Fibroblast of skin of left quadriceps (primary cell): ENCODE measurements at regions not wholly inside any gene's neighbourhood (a gene's known extent, or its start where the extent isn't known, plus 50 kb on each side); places are given as distances from the start of the nearest gene placed in this dataset.
"Not testable (repeated sequence)": the region's sequence is repeated elsewhere in the genome, so short reads cannot be mapped to it uniquely, and the experiment has no call there.

Experiments
- DNase-seq, 2 experiments: peaks; one replicate each; pipeline ENCODE4 v3.0.0-alpha.2; 2013; ENCODE audit warnings: low read depth in 2 of 2

DNA sequence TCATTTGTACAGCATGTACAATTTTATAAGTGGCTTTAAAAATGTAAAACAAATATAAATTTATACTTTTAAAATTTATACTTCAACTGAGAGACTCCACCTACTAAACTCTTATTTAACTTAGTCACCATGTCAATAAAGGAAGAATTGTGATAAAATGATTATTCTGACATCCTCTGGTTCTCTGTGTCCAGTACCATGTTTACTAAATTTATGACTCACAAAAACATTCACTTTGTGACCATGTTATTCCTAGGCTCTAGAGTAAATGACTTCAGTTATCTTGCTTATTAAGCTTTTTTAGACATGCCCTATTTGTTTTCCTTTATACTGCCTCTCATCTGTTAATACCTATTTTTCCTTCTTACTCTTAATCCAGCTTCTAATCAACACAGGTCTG is 959.6 kb upstream of the SLC39A10 start:
- DNase-seq, result no peak

DNA sequence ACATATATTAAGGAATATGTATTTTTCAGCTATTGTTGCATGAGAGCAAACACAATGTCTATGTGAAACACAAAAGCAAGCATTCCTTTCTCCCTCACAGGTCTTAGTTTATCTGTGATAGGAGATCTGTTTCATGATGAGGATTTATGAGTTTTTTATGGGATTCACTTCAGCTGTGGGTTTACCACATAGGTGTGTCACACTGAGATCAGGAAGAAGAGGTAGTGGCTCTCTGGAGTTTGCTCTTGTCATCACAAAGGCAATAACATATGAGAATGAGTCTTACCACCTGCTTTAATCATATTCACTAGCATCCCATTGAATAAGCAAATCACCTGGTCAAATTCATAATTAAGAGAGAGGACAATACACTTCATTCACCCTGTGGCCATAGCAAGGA is 960.3 kb upstream of the SLC39A10 start:
- DNase-seq, result no peak

DNA sequence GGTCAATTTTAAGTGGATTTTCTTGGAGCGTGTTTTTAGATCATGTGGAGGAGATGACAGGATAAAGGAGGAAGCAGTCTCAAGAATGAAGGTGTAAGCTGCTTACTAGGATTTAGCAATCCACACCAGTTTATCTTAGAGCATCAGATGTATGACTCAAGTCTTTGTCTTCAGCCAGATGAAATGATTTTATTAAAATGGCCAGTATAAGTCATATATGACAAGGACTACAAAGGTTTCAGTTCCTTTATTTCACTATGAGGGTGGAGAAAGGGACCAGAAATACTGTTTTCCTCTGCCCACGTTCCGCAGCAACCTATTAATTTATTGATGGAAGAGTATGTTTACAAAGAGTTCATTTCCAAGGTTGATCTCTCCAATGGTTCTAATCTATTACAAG is 970.5 kb upstream of the SLC39A10 start:
- no peak for DNase-seq

DNA sequence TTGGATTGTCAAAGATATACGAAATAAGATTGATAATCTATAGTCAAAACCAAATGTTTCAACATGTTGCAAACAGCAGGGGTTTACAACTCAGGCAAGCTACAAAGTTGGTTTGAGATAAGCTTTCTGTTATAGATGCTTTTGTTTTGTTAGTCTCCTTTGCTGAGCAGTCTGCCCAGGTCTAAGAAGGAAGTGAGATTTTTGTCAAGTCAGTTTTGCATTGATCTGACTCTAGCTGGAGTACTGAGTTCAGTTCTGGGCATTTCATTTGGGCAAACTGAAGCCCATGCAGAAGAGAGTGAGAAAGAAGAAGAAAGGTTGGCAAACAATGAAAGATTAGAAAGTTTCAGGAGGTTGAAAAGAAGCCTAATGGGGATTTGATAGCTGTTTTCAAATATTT is 983.0 kb upstream of the SLC39A10 start:
- no peak for DNase-seq

DNA sequence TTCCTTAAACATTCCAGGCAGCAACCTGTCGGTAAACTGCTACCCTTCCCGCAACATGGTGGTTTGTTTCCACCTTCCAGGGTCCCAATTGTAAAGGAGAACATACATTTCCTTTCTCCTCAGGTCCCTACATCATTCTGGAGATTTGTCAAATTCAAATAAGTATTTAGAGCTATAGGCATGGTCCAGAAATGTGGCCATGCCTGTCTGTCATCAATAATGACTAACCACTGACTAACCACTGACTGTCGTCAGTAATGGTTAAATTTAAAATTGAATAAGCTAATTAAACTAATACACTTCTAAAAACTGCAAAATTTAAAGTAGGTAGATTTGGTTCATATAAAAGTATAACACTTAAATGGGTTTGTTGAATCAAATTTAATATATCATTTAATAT is 984.0 kb upstream of the SLC39A10 start:
- DNase-seq, result no peak

DNA sequence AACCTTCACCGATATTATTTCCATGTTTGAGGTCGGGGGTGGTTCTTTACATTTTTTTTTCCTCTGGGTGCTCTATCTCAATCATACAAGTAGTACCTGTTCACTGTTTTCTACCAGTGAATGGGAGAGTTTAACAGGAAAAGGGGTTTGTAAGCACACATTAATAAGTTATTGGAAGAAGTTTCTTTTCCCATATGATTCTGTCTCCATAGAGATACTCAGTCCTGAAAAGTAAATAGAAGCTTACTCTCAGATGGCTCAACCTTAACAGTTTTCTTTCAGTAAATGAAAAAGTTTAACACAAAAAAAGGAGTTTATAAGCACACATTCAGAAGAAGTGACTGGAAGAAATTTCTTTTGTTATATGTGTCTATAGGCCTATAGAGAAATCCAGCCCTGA is 995.6 kb upstream of the SLC39A10 start:
- no peak for DNase-seq

DNA sequence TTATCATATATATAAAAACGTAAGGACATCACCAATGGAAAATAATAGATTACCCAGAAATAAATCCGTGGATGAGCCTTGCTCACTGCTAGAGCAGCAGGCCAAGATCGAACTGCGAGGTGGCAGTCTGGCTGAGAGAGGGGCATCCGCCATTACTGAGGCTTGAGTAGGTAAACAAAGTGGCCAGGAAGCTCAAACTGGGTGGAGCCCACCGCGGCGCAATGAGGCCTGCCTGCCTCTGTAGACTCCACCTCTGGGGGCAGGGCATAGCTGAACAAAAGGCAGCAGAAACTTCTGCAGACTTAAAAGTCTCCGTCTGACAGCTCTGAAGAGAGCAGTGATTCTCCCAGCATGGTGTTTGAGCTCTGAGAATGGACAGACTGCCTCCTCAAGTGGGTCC is 1018.0 kb upstream of the SLC39A10 start:
- not testable (repeated sequence) for DNase-seq

DNA sequence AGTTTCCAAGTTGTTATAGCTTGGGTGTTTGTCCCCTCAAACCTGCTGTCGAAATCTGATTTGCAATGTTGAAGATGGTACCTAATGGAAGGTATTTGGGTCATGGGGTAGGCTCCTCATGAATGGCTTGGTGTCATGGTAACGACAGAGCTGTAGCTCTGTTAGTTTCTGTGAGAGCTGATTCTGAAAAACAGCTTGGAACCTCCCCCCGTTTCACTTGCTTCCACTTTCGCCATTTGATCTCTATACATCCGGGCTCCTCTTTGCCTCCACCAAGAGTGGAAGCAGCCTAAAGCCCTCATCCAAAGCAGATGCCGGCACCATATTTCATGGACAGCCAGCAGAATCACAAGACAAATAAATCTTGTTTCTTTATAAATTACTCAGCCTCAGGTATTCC is 1035.1 kb upstream of the SLC39A10 start:
- DNase-seq, result no peak

DNA sequence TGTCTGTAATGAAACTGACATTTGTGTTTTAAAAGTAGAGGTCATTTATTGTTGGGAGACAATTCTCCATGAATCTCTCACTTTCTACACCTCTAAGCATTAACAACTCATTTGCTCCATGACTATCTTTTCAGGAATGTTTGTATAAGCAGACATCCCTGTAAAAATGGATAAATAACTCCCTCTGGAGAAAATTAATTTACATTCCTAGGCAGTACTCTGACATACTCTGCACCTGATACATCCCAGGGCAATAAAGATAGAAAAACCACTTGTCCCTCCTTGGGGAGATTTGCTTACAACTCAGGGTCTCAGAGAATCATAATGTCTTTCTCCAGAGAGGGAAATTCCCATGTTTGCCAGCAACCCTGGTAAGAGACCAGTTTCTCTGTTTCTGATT is 1037.7 kb upstream of the SLC39A10 start:
- no peak for DNase-seq

DNA sequence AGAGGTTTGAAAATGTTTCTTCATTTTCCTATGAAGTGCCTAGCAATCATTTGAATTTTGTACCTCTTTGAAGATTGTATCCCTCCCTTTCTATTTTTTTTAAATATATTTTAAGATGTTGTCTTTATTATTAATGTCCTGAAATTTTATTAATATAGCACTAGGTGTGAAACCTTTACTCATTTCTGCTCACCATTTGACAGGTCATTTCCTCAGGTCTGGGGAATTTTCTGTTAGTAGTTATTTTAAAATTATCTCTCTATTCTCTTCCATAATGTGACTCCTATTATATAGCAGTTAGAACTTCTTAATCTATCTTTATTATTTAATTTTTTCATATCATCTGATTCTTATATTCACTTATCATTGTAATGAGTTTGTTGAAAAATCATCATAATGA is 1038.6 kb upstream of the SLC39A10 start:
- DNase-seq, result no peak

DNA sequence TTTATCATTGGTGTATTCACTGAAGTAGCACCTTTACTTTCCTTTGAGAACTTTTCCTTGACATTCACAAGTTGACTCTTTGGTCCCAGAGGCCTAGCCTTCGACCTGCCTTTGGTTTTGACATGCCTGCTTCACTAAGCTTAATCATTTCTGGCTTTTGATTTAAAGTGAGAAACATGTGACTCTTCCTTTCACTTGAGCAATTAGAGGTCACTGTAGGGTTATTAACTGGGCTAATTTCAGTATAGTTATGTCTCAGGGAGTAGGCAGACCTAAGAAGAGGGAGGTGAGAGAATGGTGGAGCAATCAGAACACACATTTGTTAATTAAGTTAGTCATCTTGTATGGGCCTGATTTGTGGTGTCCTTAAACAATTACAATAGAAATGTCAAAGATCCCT is 1040.7 kb upstream of the SLC39A10 start:
- no peak for DNase-seq

DNA sequence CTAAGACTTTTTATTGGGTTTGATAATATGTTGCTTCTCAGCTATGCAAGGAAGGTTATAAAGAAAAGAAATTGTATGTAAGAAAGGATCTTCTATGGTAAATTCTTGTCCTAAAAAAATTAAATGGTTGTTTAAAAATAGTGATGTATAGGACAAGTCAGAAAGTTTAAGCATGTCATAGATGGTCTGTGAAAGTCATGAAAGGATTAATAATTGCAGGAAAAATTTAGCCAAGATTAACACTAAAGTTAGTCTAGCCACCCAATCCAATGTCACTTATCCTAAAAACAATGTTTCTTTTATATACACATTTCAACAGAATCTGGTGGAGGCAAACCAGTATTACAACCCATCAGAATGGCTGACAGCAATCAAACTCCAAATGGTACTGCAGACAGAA is 1046.7 kb upstream of the SLC39A10 start:
- DNase-seq, result no peak

DNA sequence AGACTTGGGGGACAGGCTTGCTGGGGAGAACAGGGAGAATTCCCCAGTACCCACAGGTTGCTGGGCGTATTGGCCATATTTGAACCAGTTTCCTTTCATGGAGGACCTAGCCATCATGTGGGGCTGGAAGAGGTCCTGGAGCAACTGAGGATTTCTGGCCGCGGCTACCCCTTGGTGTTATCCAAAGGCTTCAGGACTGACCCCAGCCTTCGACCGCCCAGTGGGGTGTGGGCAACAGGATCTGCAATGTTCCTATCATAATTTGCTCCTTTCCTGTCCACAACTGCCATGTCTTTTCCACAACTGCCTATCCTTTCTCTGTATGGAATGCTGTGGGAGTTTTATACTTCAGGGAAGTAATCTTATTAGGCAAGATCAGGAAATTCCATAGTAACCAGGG is 1053.6 kb upstream of the SLC39A10 start:
- DNase-seq, result no peak

DNA sequence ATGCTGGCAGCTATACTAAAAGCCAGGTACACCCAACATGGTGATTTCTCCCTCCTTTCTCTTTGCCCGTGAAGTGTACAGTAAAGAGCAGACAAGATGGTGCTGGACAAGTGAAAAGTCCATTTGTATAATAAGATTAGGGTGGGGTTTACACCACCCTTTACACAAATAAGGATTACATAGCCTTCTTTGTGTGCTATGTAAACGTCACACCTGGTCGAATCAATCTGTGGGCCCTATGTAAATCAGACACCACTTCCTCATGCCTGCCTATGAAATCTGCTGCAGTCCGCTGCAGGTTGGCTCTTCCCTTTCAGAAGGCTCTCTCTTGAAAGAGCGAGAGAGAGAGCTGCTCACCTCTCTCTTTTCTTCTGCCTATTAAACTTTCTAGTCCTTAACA is 1054.3 kb upstream of the SLC39A10 start:
- DNase-seq, result no peak

DNA sequence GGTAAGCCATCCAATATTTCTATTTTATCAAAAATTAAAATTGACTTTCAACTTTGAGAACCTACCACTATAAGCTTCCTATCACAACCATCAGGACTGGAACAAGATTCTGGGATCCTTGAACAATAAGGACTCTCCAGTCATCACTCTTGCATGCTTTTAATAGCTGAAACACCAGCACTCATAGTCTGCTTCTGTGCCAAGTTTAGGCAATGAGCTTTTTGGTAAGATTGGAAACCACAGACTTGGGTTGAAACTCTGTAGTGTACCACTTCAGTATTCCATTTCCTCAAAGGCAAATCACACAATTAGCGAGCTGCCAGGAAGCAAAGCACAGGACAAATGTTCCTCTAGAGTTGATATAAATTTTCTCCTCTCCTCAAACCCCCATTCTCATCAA is 1065.8 kb upstream of the SLC39A10 start:
- no peak for DNase-seq

DNA sequence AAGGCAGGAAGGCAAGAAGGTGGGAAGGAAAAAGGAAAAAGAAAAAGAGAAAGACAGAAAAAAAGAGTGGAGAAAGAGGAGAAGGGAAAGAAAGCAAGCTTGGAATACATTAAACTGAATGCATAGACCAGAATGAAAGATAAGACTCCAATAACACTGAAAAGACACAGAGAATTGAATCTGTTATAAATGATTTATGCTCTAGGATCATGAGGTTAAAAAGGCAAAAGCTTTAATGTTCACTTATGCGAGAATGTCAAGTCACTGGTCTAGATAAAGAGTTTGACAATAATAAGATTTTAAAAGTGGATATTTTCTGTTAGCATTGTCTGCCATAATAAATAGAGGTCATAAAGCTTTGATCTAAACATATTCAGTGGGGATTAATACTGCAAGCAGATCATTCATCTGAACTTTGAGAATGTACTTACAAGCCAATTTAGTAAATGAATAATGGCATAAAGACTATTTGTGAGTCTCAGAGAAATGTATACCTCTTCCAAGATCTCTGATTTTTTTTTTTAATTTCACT is 1069.2 kb upstream of the SLC39A10 start:
- DNase-seq, result no peak

DNA sequence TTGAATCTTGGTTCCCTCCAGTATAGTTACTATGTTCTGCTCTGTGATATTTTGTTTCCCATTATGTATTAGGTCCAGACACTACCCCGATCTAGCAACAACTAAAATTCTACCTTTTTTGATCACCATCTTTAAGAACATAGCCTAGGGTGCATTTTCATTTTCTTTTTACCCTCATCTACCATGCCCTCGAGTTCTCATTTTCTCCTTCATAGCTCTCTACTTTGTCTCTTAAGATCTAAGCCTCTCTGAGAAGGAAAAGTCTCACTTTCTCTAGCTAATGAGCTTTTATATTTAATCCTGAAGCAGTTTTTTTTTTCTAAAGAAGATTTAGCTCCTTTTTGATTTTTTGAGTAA is 1089.4 kb upstream of the SLC39A10 start:
- DNase-seq, result no peak

DNA sequence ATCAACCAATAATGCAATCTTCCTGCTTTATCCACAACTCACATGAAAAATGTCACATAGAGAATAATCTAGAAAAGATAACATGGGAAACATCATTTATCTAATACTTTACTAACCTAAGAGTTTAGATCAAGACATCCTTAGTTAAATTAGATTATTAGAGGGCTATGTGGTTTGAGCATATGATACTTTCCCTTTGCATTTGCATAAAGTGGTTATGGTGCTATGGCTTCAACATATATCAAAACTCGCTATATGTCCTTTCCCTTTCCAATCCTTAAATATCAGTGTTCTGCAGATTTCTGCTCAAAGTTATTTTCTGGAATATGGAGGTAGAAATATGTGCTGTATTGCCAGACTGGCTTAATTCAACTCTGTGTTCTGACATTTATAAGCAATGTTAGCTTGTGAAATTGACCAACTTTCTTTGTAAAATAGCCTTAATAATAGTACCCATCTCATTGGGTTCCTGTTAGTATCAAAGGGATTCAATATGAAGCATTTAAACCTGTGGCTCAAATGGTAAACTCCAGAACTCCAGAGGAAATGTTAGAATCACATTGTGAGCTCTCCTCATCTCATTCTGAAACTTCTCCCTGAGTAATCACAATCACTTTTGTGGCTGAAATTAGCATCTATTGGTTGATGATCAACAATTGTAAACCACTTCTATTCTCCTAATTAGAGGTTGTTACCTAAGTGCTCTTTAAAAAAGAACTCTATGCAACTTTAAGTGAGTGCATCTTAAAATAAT is 1089.9 kb upstream of the SLC39A10 start:
- DNase-seq, result no peak

DNA sequence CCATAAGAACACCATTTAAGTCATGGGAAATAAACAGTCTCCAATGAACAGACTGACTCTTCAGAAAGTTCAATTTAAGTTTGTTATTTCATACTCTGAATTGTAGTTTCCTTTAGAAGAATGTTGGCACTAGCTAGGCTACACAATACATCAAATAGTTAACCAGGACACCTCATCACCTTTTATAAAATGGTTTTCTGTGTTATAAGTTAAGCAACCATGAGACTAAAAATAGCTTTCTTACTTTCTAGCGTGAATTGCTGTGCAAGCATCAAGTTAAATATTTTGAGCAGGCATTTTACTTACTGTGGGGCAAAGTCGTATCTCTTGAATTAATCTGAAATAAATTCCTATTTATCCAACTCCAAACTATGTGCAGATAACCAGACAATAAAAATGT is 1092.6 kb upstream of the SLC39A10 start:
- DNase-seq, result no peak

DNA sequence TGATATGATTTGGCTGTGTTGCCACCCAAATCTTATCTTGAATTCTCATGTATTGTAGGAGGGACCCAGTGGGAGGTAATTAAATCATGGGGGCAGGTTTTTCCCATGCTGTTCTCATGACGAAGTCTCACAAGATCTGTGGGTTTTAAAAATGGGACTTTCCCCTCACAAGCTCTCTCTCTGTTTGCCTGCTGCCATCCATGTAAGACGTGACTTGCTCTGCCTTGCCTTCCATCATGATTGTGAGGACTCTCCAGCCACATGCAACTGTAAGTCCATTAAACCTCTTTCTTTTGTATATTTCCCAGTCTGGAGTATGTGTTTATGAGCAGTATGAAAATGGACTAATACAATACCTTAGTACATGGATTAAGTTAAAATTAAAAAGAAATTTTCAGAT is 1094.7 kb upstream of the SLC39A10 start:
- no peak for DNase-seq

DNA sequence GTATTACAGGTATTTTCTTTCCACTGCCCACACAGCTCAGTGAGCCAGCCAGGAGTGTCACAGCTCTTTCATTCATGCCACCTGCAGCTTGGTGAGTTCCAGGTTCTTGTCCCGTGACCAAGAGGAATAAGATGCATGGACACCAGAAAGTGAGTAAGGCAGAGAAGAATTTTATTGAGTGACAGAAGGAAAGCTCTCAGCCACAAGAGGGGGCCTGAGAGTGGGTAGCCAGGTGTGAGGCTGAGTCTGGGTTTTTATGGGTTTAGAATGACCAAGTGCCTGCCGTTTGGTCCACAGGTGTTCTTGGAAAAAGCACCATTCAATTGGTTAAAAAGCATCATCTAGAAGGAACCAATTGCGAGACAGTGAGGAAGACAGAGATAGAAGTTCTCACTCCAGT is 1097.1 kb upstream of the SLC39A10 start:
- no peak for DNase-seq

DNA sequence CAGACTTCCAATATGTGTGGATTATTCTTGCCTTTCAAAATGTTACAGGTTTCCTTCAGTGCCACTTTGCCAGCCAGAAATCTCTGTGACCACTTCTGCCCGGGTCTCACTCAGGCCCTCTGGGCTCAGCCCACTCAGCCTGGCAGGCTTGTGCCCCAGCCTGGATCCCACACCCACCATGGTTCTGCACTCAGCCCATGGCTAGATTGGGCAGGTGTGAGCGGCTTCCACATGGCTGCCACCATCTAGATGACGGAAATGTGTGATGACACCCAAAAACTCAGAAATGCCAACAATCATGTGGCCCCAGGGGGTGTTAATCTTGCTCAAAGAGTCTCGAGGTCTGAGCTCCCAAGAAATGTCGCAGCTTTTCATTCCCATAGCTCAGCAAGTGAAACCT is 1097.5 kb upstream of the SLC39A10 start:
- DNase-seq, result no peak

DNA sequence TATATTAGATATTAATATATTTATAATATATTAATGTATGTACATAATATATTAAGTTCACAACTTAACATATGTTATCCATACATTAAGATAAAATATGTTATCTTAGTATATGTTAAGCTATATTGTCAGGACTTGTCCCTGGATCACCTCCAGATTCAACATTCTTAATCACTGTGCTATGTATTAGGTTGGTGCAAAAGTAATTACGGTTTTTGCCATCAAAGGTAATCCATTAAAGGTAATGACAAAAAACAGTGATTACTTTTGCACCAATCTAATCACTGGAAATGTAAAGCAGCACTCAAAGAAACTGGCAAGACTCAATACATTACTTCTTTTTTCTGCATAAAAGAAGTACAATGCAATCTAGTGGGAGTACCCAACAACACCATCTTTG is 1099.0 kb upstream of the SLC39A10 start:
- DNase-seq, result no peak

DNA sequence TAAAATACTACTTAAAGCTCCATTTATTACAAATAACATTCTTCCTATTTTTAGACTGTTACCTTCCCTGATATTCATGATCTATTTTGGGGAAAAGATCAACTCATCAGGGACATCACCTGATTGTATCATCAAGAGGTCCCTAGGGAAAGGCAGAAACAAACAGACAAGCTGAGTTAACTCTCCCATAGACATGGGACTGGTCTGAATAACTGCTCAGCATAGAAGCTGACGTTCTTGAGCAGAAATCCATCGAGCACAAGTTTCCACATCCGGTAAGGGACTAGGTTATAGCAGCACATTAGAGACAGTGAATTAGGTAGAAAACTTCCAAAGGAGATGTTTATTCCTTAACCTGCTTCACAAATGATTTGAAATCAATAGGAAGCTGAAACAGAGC is 1100.4 kb upstream of the SLC39A10 start:
- no peak for DNase-seq
